ENCODE measurements at regions not wholly inside any gene's neighbourhood (a gene's known extent, or its start where the extent isn't known, plus 50 kb on each side); places are given as distances from the start of the nearest gene placed in this dataset.

GRCh38 chr5:158619083-158619788, 480.5 kb downstream of the EBF1 start:
- TF ChIP-seq CTCF (IDR thresholded peaks at IDR 0.05) (no peak), POLR2A (IDR thresholded peaks at IDR 0.05) (no peak), POLR2AphosphoS5 (IDR thresholded peaks at IDR 0.05) (no peak), EP300 (IDR thresholded peaks at IDR 0.05) (no peak)
